Osteoblast (primary cell): ENCODE measurements at regions not wholly inside any gene's neighbourhood (a gene's known extent, or its start where the extent isn't known, plus 50 kb on each side); places are given as distances from the start of the nearest gene placed in this dataset.

Source experiments
- DNase-seq: peaks from one replicate; pipeline ENCODE4 v3.0.0; 2011; ENCODE audit warnings: low spot score, mixed read lengths; ENCODE audit not compliant: insufficient read length; ENCODE audit errors: missing footprints
- H2AFZ ChIP-seq: 2 replicates; pipeline ENCODE4 v1.6.0; 2011; ENCODE audit warnings: mild to moderate bottlenecking, low read length
- H3K27ac ChIP-seq: 2 replicates; pipeline ENCODE4 v1.5.1; 2011; ENCODE audit warnings: mild to moderate bottlenecking, low read depth, low read length, moderate library complexity
- H3K27me3 ChIP-seq: 2 replicates; pipeline ENCODE4 v1.6.0; 2012; ENCODE audit warnings: mild to moderate bottlenecking, control low read depth, inconsistent platforms, low read length, moderate library complexity; ENCODE audit not compliant: insufficient read depth
- H3K36me3 ChIP-seq: 2 replicates; pipeline ENCODE4 v1.5.1; 2011; ENCODE audit warnings: mild to moderate bottlenecking, low read length, control low read depth, moderate library complexity; ENCODE audit not compliant: insufficient read depth
- H3K4me1 ChIP-seq: 2 replicates; pipeline ENCODE4 v1.5.1; 2011; ENCODE audit warnings: mild to moderate bottlenecking, low read length, control low read depth, moderate library complexity; ENCODE audit not compliant: insufficient read depth
- H3K4me2 ChIP-seq: 2 replicates; pipeline ENCODE4 v1.6.0; 2011; ENCODE audit warnings: mild to moderate bottlenecking, low read length; ENCODE audit not compliant: insufficient read depth
- H3K4me3 ChIP-seq: fragments of 200-600 bp; sonication (generic); 3 replicates; pipeline ENCODE4 v1.5.1; 2012; ENCODE audit warnings: mild to moderate bottlenecking, low read length, inconsistent platforms; ENCODE audit not compliant: insufficient read depth
- H3K79me2 ChIP-seq: 2 replicates; pipeline ENCODE4 v1.6.0; 2012; ENCODE audit warnings: mild to moderate bottlenecking, low read length, control low read depth, inconsistent platforms; ENCODE audit not compliant: insufficient read depth
- H3K9me3 ChIP-seq: 2 replicates; pipeline ENCODE4 v1.5.1; 2011; ENCODE audit warnings: low read depth, low read length, control low read depth
- H4K20me1 ChIP-seq: 2 replicates; pipeline ENCODE4 v1.6.0; 2012; ENCODE audit warnings: mild to moderate bottlenecking, low read length, control low read depth; ENCODE audit not compliant: insufficient read depth
- TF ChIP-seq, protein P1 (sequence below): IDR thresholded peaks from 2 replicates; pipeline ENCODE4 v1.5.1; 2011; ENCODE audit warnings: mild to moderate bottlenecking, low read depth, low read length, moderate library complexity; ENCODE audit errors: extremely low read depth

DNA sequence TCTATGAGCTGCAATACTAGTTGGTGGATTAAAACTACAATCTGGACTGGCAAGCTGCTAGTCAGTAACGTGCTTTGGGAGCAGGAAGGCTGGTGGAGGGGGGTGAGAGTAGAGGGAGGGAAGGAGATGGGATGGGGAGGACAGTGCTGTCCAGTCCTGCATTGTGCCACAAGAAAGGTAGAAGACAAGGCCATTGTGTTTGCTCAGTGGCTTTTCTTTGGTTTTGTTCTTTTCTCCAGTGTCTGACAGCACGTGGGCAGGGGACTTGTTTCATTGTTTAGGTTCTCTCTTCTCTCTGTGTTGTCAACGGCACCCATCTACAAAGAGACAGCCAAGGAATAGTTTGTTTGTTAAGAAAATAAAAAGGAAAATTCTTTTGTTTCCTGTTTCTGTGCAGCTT lies 362.8 kb upstream of the PLXNA2 start:
- Histone ChIP-seq H3K79me2 (no peaks in the 10 kb centered on the region), H2AFZ (no peak overlapping the region), H4K20me1 (no peaks in the 10 kb centered on the region), H3K4me2 (no peak overlapping the region), H3K27me3 (no peaks in the 10 kb centered on the region), H3K9me3 (no peaks in the 10 kb centered on the region), H3K27ac (no peak overlapping the region), H3K36me3 (no peaks in the 10 kb centered on the region), H3K4me1 (no peaks in the 10 kb centered on the region), H3K4me3 (no peak overlapping the region)
- TF ChIP-seq, protein P1, sequence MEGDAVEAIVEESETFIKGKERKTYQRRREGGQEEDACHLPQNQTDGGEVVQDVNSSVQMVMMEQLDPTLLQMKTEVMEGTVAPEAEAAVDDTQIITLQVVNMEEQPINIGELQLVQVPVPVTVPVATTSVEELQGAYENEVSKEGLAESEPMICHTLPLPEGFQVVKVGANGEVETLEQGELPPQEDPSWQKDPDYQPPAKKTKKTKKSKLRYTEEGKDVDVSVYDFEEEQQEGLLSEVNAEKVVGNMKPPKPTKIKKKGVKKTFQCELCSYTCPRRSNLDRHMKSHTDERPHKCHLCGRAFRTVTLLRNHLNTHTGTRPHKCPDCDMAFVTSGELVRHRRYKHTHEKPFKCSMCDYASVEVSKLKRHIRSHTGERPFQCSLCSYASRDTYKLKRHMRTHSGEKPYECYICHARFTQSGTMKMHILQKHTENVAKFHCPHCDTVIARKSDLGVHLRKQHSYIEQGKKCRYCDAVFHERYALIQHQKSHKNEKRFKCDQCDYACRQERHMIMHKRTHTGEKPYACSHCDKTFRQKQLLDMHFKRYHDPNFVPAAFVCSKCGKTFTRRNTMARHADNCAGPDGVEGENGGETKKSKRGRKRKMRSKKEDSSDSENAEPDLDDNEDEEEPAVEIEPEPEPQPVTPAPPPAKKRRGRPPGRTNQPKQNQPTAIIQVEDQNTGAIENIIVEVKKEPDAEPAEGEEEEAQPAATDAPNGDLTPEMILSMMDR = no peak
- no peak for DNase-seq

DNA sequence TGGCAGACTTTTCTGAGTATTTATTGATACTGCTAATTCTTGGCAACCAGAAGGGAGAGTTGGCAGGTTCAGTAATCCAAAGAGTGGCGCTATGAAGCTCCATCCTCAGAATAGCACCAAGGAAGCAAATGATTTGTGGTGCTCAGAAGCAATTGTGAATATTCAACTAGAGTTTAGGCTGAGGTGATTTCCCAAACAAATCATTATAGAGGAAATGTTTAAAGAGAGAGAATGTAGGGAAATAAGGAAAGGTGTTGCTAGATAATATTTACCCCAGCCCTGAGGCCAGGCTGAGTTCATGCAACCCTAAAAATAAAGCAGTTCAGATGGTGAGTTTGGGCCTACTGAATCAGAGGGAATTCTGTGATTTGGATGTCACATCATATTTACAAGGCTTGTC lies 363.4 kb upstream of the PLXNA2 start:
- H2AFZ ChIP-seq = no peak overlapping the region
- H3K9me3 ChIP-seq = no peaks in the 10 kb centered on the region
- H3K4me3 ChIP-seq = no peak overlapping the region
- no peaks in the 10 kb centered on the region for H3K27me3 ChIP-seq
- DNase-seq = no peak
- H3K4me2 ChIP-seq = no peak overlapping the region
- no peaks in the 10 kb centered on the region for H4K20me1 ChIP-seq
- no peak overlapping the region for H3K27ac ChIP-seq
- no peaks in the 10 kb centered on the region for H3K79me2 ChIP-seq
- no peaks in the 10 kb centered on the region for H3K36me3 ChIP-seq
- TF ChIP-seq, protein P1 = no peak
- H3K4me1 ChIP-seq = no peaks in the 10 kb centered on the region

DNA sequence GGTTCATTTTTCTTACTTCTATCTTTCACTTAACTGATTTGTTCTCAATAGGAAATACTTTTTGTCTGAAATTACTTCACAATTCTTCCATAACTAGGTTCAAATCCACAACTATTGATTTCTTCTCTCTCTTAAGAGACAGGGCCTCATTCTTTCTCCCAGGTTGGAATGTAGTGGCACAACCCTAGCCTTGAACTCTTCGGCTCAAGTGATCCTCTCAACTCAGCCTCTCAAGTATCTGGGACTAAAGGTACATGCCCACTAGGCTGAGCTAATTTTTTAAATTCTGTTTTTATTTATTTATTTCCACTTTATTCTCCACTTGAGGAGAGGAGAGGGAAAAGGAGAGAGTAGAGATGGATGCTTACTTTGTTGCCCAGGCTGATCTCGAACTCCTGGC lies 370.4 kb upstream of the PLXNA2 start:
- Histone ChIP-seq H3K4me2 (no peak overlapping the region), H3K4me1 (no peaks in the 10 kb centered on the region), H3K79me2 (no peaks in the 10 kb centered on the region), H3K27me3 (no peaks in the 10 kb centered on the region), H3K36me3 (no peaks in the 10 kb centered on the region), H3K9me3 (no peaks in the 10 kb centered on the region), H3K4me3 (no peak overlapping the region), H3K27ac (no peak overlapping the region), H2AFZ (no peak overlapping the region), H4K20me1 (no peaks in the 10 kb centered on the region)
- no peak for DNase-seq
- TF ChIP-seq, protein P1 = no peak

DNA sequence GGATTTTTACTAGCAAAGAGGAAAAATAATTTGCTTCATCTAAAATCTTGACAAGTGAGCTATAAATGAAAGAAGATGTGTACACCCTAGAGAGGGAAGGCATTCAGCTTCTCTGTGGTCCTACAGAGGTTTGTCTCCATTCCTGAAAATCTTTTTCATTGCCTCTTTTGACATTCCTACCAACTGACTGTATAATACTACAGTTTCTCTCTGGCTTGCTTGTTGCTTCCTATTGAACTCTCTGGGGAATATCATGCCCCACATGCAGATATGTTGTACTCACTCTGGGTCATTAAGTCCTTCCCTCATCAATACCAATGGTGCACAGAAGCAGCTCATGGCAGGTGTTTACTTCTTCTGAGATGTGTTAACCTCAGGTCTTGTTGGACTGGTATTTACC lies 371.2 kb upstream of the PLXNA2 start:
- H3K4me2 ChIP-seq = no peak overlapping the region
- no peaks in the 10 kb centered on the region for H3K36me3 ChIP-seq
- H3K9me3 ChIP-seq = no peaks in the 10 kb centered on the region
- TF ChIP-seq, protein P1 = no peak
- no peak for DNase-seq
- H3K27me3 ChIP-seq = no peaks in the 10 kb centered on the region
- H4K20me1 ChIP-seq = no peaks in the 10 kb centered on the region
- no peaks in the 10 kb centered on the region for H3K79me2 ChIP-seq
- no peak overlapping the region for H3K27ac ChIP-seq
- H2AFZ ChIP-seq = no peak overlapping the region
- H3K4me3 ChIP-seq = no peak overlapping the region
- no peaks in the 10 kb centered on the region for H3K4me1 ChIP-seq
